K562 (cell line): ENCODE measurements at regions not wholly inside any gene's neighbourhood (a gene's known extent, or its start where the extent isn't known, plus 50 kb on each side); places are given as distances from the start of the nearest gene placed in this dataset.

Source experiments
- ATAC-seq: fragments of 200-7000 bp; cut with Tn5 transposase; 3 replicates; pipeline ENCODE4 v1.9.1; 2020; ENCODE audit warnings: moderate library complexity
- BruUV-seq: library from RNA; stranded (reverse); fragments of 400-500 nt; replicated peaks from 2 replicates; lab custom pipeline; 2021; lab: Mats Ljungman, UMichigan
- CTCF ChIA-PET: fragments of 300-600 bp; formaldehyde crosslinking; extraction: SDS; loops from one replicate; lab custom pipeline; 2021; ENCODE audit warnings: low intra/inter-chr PET ratio; lab: Yijun Ruan, JAX
- POLR2A ChIA-PET: fragments of 300-600, 350-650 bp; sonication (Branson Sonifier 250); formaldehyde crosslinking; extraction: SDS; loops from one replicate; lab custom pipeline; 2021; ENCODE audit warnings: antibody characterized with exemption, inconsistent platforms; lab: Yijun Ruan, JAX
- DNase-seq, 4 experiments: peaks; one replicate each; pipeline versions ENCODE4 v3.0.0 to v3.0.0-alpha.2; 2011 to 2018; ENCODE audit warnings: low spot score in 3 of 4, mixed read lengths in 3 of 4; ENCODE audit errors: extremely low read depth in 1 of 4
- FAIRE-seq: peaks from 2 replicates; lab custom pipeline; 2011; peaks lifted over from hg19 to GRCh38; lab: Jason Lieb, UNC
- H2AFZ ChIP-seq: 2 replicates; pipeline ENCODE4 v1.6.0; 2011; ENCODE audit warnings: low read depth, low read length, control low read depth, inconsistent platforms
- H3K27ac ChIP-seq: fragments of 200-600 bp; 3 replicates; pipeline ENCODE4 v1.8.0; 2011; ENCODE audit warnings: low read depth, mild to moderate bottlenecking, control low read depth, inconsistent platforms, low read length, moderate library complexity, mixed read lengths; ENCODE audit errors: extremely low read depth
- H3K27me3 ChIP-seq, 2 experiments: fragments of 300-600 bp in 1 of 2; 2 replicates in 1 of 2; 3 replicates in 1 of 2; pipeline versions ENCODE4 v1.6.0 to v1.8.0; 2011; ENCODE audit warnings: inconsistent platforms in 2 of 2, low read length in 2 of 2, mild to moderate bottlenecking in 1 of 2, mixed read lengths in 1 of 2, moderate library complexity in 1 of 2; ENCODE audit not compliant: control insufficient read depth in 2 of 2, insufficient read depth in 2 of 2
- H3K36me3 ChIP-seq: fragments of 300-600 bp; 3 replicates; pipeline ENCODE4 v1.8.0; 2011; ENCODE audit warnings: mild to moderate bottlenecking, low read length, inconsistent platforms; ENCODE audit not compliant: control insufficient read depth, insufficient read depth
- H3K4me1 ChIP-seq, 2 experiments: fragments of 200-600 bp in 1 of 2; replicated peaks in 1 of 2; 2 replicates in 1 of 2; 3 replicates in 1 of 2; pipeline versions ENCODE4 v1.5.1 to v1.8.0; 2011; ENCODE audit warnings: inconsistent platforms in 2 of 2, low read length in 2 of 2, mild to moderate bottlenecking in 1 of 2, mixed read lengths in 1 of 2, moderate library complexity in 1 of 2; ENCODE audit not compliant: control insufficient read depth in 2 of 2, insufficient read depth in 2 of 2
- H3K4me2 ChIP-seq: 2 replicates; pipeline ENCODE4 v1.6.1; 2011; ENCODE audit warnings: low read length, control low read depth, inconsistent platforms, mixed read lengths; ENCODE audit not compliant: insufficient read depth
- H3K4me3 ChIP-seq: fragments of 200-600 bp; sonication (generic), shearing (Covaris generic); 2 replicates; pipeline ENCODE4 v1.5.1; 2016; ENCODE audit warnings: control low read depth, inconsistent platforms
- H3K79me2 ChIP-seq: fragments of 200-600 bp; 3 replicates; pipeline ENCODE4 v1.8.0; 2011; ENCODE audit warnings: low read length, inconsistent platforms; ENCODE audit not compliant: control insufficient read depth, insufficient read depth
- H3K9ac ChIP-seq, 2 experiments: 2 replicates each; pipeline versions ENCODE4 v1.6.0 to v1.6.1; 2011; ENCODE audit warnings: low read depth in 2 of 2, low read length in 2 of 2, control low read depth in 1 of 2, inconsistent platforms in 1 of 2, mild to moderate bottlenecking in 1 of 2, mixed read lengths in 1 of 2; ENCODE audit not compliant: insufficient read depth in 1 of 2
- H3K9me1 ChIP-seq: one replicate; pipeline ENCODE4 v1.6.0; 2011; ENCODE audit warnings: inconsistent platforms, mild to moderate bottlenecking, low read length, moderate library complexity; ENCODE audit not compliant: control insufficient read depth, insufficient read depth
- H3K9me3 ChIP-seq: replicated peaks from 2 replicates; pipeline ENCODE4 v1.5.1; 2011; ENCODE audit warnings: low read depth, low read length, inconsistent platforms; ENCODE audit not compliant: control insufficient read depth, insufficient read depth
- H4K20me1 ChIP-seq: replicated peaks from 2 replicates; pipeline ENCODE4 v1.6.1; 2011; ENCODE audit warnings: low read length, inconsistent platforms, mixed read lengths; ENCODE audit not compliant: control insufficient read depth, insufficient read depth
- AFF4 ChIP-seq: sonication (generic); formaldehyde crosslinking; IDR thresholded peaks from 2 replicates; pipeline ENCODE4 v1.8.0; 2023; ENCODE audit warnings: mild to moderate bottlenecking, missing genetic modification reagents
- BCL6 ChIP-seq: fragments of 250-450 bp; sonication (Bioruptor Pico); IDR thresholded peaks from 2 replicates; pipeline ENCODE4 v1.4.0; 2020
- CEBPG ChIP-seq, 3 experiments: fragments of 200-800 bp in 1 of 3; sonication (Bioruptor generic) in 1 of 3; sonication (generic) in 1 of 3; formaldehyde crosslinking in 1 of 3; IDR thresholded peaks in 2 of 3; conservative IDR thresholded peaks in 1 of 3; 2 replicates each; pipeline versions ENCODE4 v1.6.1 to v1.8.0; 2016 to 2022; ENCODE audit warnings: missing compliant biosample characterization in 2 of 3, missing genetic modification characterization in 2 of 3, mild to moderate bottlenecking in 1 of 3, missing genetic modification reagents in 1 of 3
- ESRRA ChIP-seq: fragments of 450-650 bp; IDR thresholded peaks from 2 replicates; pipeline ENCODE4 v1.6.1; 2014; ENCODE audit warnings: low read depth, mild to moderate bottlenecking, moderate library complexity, borderline replicate concordance
- GABPB1 ChIP-seq: sonication (generic); formaldehyde crosslinking; IDR thresholded peaks from 2 replicates; pipeline ENCODE4 v1.8.0; 2022; ENCODE audit warnings: mild to moderate bottlenecking, missing genetic modification reagents
- GATAD2A ChIP-seq: fragments of 450-650 bp; IDR thresholded peaks from 2 replicates; pipeline ENCODE4 v1.6.1; 2017
- HNRNPH1 ChIP-seq: fragments of 200-400 bp; formaldehyde crosslinking; optimal IDR thresholded peaks from 2 replicates; pipeline ENCODE3; 2017; ENCODE audit warnings: low read depth, mild to moderate bottlenecking, low read length, moderate library complexity
- MNT ChIP-seq, 2 experiments: fragments of 450-650 bp; conservative IDR thresholded peaks; 2 replicates each; pipeline ENCODE4 v1.6.1; 2017; ENCODE audit warnings: mild to moderate bottlenecking in 2 of 2, moderate library complexity in 2 of 2
- NR2C2 ChIP-seq, 2 experiments: fragments of 200-800 bp in 1 of 2; sonication (Bioruptor generic) in 1 of 2; sonication (generic) in 1 of 2; formaldehyde crosslinking in 1 of 2; IDR thresholded peaks; 2 replicates each; pipeline versions ENCODE4 v1.6.1 to v1.8.0; 2016 to 2022; ENCODE audit warnings: mild to moderate bottlenecking in 1 of 2, missing compliant biosample characterization in 1 of 2, missing genetic modification characterization in 1 of 2, missing genetic modification reagents in 1 of 2
- PKNOX1 ChIP-seq: fragments of 450-650 bp; IDR thresholded peaks from 2 replicates; pipeline ENCODE4 v1.6.1; 2016
- SRSF1 ChIP-seq: fragments of 200-400 bp; formaldehyde crosslinking; IDR thresholded peaks from 2 replicates; pipeline ENCODE4 v1.6.1; 2017; ENCODE audit warnings: mild to moderate bottlenecking, low read depth, low read length, moderate library complexity
- ZNF24 ChIP-seq: fragments of 450-650 bp; IDR thresholded peaks from 2 replicates; pipeline ENCODE4 v1.6.1; 2016
- ZNF668 ChIP-seq: fragments of 250-450 bp; sonication (Bioruptor Pico); IDR thresholded peaks from 2 replicates; pipeline ENCODE4 v1.8.0; 2022; ENCODE audit warnings: mild to moderate bottlenecking, inconsistent platforms
- ZNF707 ChIP-seq: fragments of 250-450 bp; sonication (Bioruptor Pico); conservative IDR thresholded peaks from 2 replicates; pipeline ENCODE4 v1.8.0; 2022; ENCODE audit warnings: inconsistent platforms, mild to moderate bottlenecking, moderate library complexity
- WGBS: fragments of 100-300 bp; shearing (Covaris generic); methylation state at CpG from one replicate; pipeline ENCODE4 v1.1.6; 2016; ENCODE audit warnings: low coverage, mixed read lengths; ENCODE audit not compliant: insufficient coverage; ENCODE audit errors: missing lambda C conversion rate; 5-methylcytosine and 5-hydroxymethylcytosine counted together
- in situ Hi-C: fragments of 300-500 bp; cut with MboI; formaldehyde crosslinking; loops from 4 replicates; pipeline ENCODE4 v1.15.0; 2018; ENCODE audit warnings: inconsistent platforms, mixed read lengths
- intact Hi-C: fragments of 100-400 bp; cut with micrococcal nuclease; formaldehyde crosslinking; loops from 2 replicates; pipeline ENCODE4 v1.14.2; 2022

- H3K9me1 ChIP-seq = no peaks in the 10 kb centered on the region
- no peaks in the 10 kb centered on the region for H3K4me1 ChIP-seq
- TF ChIP-seq MNT (conservative IDR thresholded peaks at IDR 0.05) (no peak), ESRRA (no peak), BCL6 (CRISPR knock-in tag) (no peak), ZNF24 (no peak), AFF4 (CRISPR knock-in tag) (no peak), SRSF1 (no peak), GATAD2A (no peak), PKNOX1 (no peak), GABPB1 (CRISPR knock-in tag) (no peak), HNRNPH1 (no peak), CEBPG (CRISPR knock-in tag; IDR thresholded peaks at IDR 0.05) (no peak), CEBPG (tag; conservative IDR thresholded peaks at IDR 0.05 in 1 of 2, IDR thresholded peaks at IDR 0.05 in 1 of 2) (no peak), ZNF668 (CRISPR knock-in tag) (no peak), NR2C2 (CRISPR knock-in tag; IDR thresholded peaks at IDR 0.05) (no peak), NR2C2 (tag; IDR thresholded peaks at IDR 0.05) (no peak), ZNF707 (CRISPR knock-in tag) (no peak)
- no peaks in the 10 kb centered on the region for H3K27me3 ChIP-seq
- ATAC-seq = no peak
- BruUV-seq = no TSS peak
- no peak for FAIRE-seq
- H3K36me3 ChIP-seq = no peaks in the 10 kb centered on the region
- H3K4me3 ChIP-seq = no peak overlapping the region
- H3K9me3 ChIP-seq = no peaks in the 10 kb centered on the region
- no peak for DNase-seq
- H4K20me1 ChIP-seq = no peaks in the 10 kb centered on the region
- H3K9ac ChIP-seq = no peak overlapping the region
- H2AFZ ChIP-seq = no peak overlapping the region
- POLR2A ChIA-PET = no interaction called here
- WGBS = 2% methylated on average over 3 of the region's 3 CpGs
- H3K27ac ChIP-seq = no peak overlapping the region
- no peaks in the 10 kb centered on the region for H3K79me2 ChIP-seq
- in situ Hi-C loops (no loop called here), intact Hi-C loops (no loop called here)
- no peak overlapping the region for H3K4me2 ChIP-seq
- CTCF ChIA-PET = no interaction called here
These were observed 1221.1 kb upstream of the ACVR2A start for GRCh38 chr2:146623771-146624170.
